Naive B cell (primary cell): ENCODE measurements at regions not wholly inside any gene's neighbourhood (a gene's known extent, or its start where the extent isn't known, plus 50 kb on each side); places are given as distances from the start of the nearest gene placed in this dataset.

Experiments
- ATAC-seq, 2 donors: fragments of 150-1000 bp; cut with Tn5 transposase; 2 replicates each; pipeline ENCODE4 v1.10.0; 2021; ENCODE audit warnings: low read depth in 2 of 2, mild to moderate bottlenecking in 2 of 2, moderate library complexity in 2 of 2
- DNase-seq: peaks from one replicate; pipeline ENCODE4 v3.0.0; 2022
- H3K27ac Mint-ChIP-seq, 6 donors: one replicate each; pipeline ENCODE4 v1.8.0; 2020 to 2022; ENCODE audit warnings: mild to moderate bottlenecking in 6 of 6, mixed read lengths in 6 of 6, moderate library complexity in 5 of 6, inconsistent platforms in 2 of 6
- H3K27me3 Mint-ChIP-seq, 3 donors: one replicate each; pipeline ENCODE4 v1.8.0; 2021 to 2022; ENCODE audit warnings: mixed read lengths in 3 of 3, mild to moderate bottlenecking in 1 of 3
- H3K36me3 Mint-ChIP-seq, 2 donors: one replicate each; pipeline ENCODE4 v1.8.0; 2020 to 2022; ENCODE audit warnings: mixed read lengths in 2 of 2, inconsistent platforms in 1 of 2, mild to moderate bottlenecking in 1 of 2
- H3K4me1 Mint-ChIP-seq, 3 donors: one replicate each; pipeline ENCODE4 v1.8.0; 2020 to 2022; ENCODE audit warnings: mixed read lengths in 3 of 3, inconsistent platforms in 1 of 3, mild to moderate bottlenecking in 1 of 3, moderate library complexity in 1 of 3
- H3K4me3 Mint-ChIP-seq, 8 donors: one replicate each; pipeline ENCODE4 v1.8.0; 2020 to 2022; ENCODE audit warnings: mild to moderate bottlenecking in 8 of 8, mixed read lengths in 8 of 8, moderate library complexity in 8 of 8, inconsistent platforms in 2 of 8
- H3K9me3 Mint-ChIP-seq, 7 donors: one replicate each; pipeline ENCODE4 v1.8.0; 2020 to 2022; ENCODE audit warnings: mixed read lengths in 7 of 7, mild to moderate bottlenecking in 5 of 7, inconsistent platforms in 2 of 7, moderate library complexity in 1 of 7

DNA sequence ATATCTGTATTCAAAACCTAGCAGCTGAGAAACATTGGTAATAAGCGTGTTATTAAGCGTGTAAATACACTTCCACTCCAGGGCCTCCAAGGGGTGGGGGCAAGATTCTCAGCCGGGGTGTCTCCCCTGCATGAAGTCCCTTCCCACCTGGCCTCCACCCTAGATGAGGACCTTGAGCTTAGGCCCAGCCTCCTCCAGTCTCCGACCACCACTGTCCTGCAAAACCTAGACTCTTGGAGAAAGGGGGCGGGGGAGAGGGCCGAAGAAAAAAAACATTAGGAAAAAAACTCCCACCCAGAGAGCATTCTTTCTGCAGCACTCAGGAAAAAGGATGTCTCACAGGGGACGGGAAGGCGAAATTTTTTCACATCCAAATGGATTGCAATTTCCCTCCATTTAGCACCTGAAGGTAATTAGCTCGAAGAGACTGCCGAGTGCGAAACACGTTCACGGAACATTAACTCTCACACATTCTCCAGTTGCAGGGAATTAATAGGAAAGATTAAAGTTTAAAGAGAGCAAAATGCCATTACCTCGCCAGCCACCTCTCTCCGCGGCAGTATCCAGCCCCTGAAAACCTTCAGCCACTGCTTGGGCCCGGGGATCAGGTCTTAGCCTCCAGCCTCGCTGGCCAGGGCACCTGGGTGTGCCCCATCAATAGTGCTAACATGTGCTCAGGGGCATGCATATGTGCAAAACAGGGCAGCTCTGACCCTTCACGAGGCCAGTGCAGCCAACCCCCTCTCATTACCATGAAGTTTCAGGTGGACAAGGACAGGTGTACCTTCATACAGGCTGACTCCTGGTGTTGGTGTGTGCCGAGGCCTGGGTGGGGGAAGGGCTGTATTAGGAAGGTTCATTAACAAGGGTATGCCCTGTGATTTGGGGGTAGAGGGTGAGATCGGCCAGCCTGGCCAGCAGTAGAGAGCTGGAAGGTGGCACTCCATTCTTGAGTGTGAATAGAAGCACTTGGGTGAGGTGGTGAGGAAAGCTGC lies 77.2 kb downstream of the HIF1AN start:
- Mint-ChIP-seq H3K36me3 (no peaks in the 10 kb centered on the region), H3K4me3 (no peak overlapping the region), H3K27ac (no peak overlapping the region), H3K27me3 (peaks cover 63 to 70% (median 67%) of the 10 kb centered on the region in 3 donors), H3K4me1 (no peaks in the 10 kb centered on the region), H3K9me3 (peaks cover 0 to 2% (median 0%) of the 10 kb centered on the region in 7 donors)
- ATAC-seq (no peak), DNase-seq (no peak)

DNA sequence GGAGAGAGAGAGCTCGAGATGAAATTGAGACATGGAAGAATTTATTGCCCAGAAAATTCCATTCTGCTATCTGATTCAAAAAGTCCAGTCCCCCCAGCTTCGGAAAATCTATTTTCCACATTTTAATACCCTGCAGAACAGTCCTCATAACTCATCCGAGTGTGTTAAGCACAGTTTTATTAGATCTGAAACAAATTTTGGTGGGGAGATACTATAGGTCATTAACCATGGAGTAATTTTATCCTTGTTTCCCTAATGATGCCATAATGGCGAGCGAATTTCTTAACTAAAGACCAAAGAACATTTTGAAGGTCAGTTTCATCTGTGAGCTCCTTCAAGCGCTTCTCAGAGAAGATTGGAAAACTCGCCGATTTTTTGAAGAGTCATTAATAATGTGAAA lies 78.1 kb downstream of the HIF1AN start:
- no peaks in the 10 kb centered on the region for H3K9me3 Mint-ChIP-seq
- peaks cover 59 to 79% (median 72%) of the 10 kb centered on the region in 3 donors for H3K27me3 Mint-ChIP-seq
- no peaks in the 10 kb centered on the region for H3K4me1 Mint-ChIP-seq
- no peaks in the 10 kb centered on the region for H3K36me3 Mint-ChIP-seq
- no peak overlapping the region for H3K27ac Mint-ChIP-seq
- no peak for ATAC-seq
- no peak for DNase-seq
- no peak overlapping the region for H3K4me3 Mint-ChIP-seq

DNA sequence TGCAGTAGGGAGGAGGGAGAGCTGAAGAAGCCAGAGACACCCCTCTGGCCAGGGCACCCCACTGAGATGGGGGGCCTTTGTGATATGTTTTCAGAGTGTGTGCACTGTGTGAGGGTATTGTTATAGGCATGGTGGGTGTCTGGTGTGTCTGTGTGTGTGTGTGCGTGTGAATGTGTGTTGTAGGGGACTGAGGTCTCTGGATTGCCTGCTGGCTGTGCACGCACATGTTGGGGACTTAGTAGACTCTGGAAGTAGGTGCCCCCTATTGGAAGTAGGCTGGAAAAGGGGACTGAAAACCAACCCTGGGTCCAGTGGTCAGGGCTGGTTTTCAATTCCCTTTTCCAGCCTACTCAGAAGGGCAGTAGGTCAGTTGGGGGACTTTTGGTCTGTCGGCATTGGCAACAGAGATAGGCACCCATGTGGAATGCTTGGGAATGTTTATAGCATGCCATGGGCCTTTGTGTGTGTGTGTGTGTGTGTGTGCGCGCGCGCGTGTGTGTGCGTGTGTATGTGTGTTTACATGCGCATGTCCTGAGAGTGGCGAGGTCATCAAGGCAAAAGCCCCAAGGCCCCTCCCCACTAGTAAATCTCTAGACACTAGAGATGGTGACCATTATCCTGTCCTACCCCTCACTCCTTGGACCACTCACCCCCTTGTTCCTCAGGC lies 78.8 kb downstream of the HIF1AN start:
- DNase-seq (no peak), ATAC-seq (no peak)
- no peak overlapping the region for H3K4me3 Mint-ChIP-seq
- H3K36me3 Mint-ChIP-seq = no peaks in the 10 kb centered on the region
- H3K9me3 Mint-ChIP-seq = no peaks in the 10 kb centered on the region
- H3K4me1 Mint-ChIP-seq = no peaks in the 10 kb centered on the region
- H3K27me3 Mint-ChIP-seq = peaks cover 59 to 86% (median 79%) of the 10 kb centered on the region in 3 donors
- no peak overlapping the region for H3K27ac Mint-ChIP-seq

DNA sequence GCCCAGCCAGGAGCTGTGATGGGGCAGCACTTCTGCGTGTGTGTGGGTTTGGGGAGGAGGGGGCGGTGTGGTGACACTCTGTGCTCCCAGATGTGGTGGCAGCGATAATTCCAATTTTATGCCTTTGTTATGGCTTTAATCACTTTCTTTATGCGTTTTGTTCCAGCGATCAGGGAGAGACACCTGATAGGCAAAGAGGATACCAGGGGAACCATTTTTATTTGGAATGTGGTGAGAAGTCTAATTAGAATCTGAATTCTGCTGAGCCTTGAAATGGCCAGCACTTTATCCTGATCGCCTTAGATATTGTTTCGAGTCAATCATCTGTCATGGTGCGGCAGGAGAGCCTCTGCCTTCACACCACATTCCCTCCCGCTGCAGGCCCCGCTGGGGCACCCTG lies 79.5 kb downstream of the HIF1AN start:
- DNase-seq (no peak), ATAC-seq (no peak)
- Mint-ChIP-seq H3K4me1 (no peaks in the 10 kb centered on the region), H3K9me3 (no peaks in the 10 kb centered on the region), H3K27me3 (peaks cover 65 to 89% (median 84%) of the 10 kb centered on the region in 3 donors), H3K36me3 (no peaks in the 10 kb centered on the region), H3K27ac (no peak overlapping the region), H3K4me3 (no peak overlapping the region)

DNA sequence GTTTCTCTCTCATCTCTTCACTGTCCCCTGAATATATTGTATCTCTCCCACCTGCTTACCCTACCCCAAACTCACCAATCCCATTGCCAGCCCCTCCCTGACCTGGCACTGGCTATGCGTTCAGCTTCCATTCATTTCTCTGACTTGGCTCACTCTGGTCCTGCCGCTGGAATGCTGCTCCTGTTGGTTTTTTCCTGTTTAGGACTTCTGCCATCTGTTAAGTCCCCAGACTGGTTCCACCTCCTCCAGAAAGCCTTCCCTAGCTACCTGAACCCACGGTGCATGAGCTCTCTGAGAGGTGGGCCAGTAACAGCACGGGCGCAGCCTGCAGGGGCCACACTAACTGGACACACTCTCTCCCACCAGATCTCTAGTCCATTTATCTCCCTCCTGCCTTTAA lies 80.2 kb downstream of the HIF1AN start:
- ATAC-seq (no peak), DNase-seq (no peak)
- Mint-ChIP-seq H3K4me1 (no peaks in the 10 kb centered on the region), H3K9me3 (no peaks in the 10 kb centered on the region), H3K27me3 (peaks cover 66 to 94% (median 88%) of the 10 kb centered on the region in 3 donors), H3K36me3 (no peaks in the 10 kb centered on the region), H3K27ac (peak overlapping the region in 1 of 6 donors; percentile 71), H3K4me3 (no peak overlapping the region)

DNA sequence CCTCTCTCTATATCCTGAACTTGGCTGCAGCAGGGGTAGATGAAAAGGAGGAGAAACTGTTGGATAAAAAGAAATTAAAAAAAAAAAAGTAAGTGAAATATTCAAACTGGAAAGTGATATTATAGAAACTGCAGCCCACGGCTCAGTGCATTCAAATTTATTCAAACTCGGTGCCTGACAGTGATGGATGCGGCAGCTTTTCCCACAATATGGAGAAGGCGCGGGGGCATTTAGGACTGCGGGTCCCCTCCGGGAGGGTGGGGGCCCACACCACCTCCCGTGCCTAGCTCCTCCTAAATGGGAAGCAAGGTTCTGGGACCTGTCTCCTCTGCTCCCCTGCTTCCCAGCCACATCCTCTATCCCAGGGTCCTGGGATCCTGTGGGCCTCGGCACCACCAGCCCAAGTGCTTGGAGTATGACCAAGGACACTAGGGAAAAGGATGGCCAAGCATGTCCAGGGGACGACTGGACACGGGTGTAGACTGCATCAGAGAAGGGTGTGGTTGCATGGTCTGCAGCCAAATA lies 82.4 kb downstream of the HIF1AN start:
- no peak for DNase-seq
- Mint-ChIP-seq H3K27me3 (peaks cover 71 to 88% (median 86%) of the 10 kb centered on the region in 3 donors), H3K9me3 (no peaks in the 10 kb centered on the region), H3K27ac (peak overlapping the region in 1 of 6 donors; percentile 84), H3K4me3 (peak overlapping the region in 1 of 8 donors; percentile 57), H3K36me3 (peaks cover 0 to 7% of the 10 kb centered on the region in 2 donors), H3K4me1 (peaks cover 0 to 3% (median 0%) of the 10 kb centered on the region in 3 donors)
- ATAC-seq = no peak

DNA sequence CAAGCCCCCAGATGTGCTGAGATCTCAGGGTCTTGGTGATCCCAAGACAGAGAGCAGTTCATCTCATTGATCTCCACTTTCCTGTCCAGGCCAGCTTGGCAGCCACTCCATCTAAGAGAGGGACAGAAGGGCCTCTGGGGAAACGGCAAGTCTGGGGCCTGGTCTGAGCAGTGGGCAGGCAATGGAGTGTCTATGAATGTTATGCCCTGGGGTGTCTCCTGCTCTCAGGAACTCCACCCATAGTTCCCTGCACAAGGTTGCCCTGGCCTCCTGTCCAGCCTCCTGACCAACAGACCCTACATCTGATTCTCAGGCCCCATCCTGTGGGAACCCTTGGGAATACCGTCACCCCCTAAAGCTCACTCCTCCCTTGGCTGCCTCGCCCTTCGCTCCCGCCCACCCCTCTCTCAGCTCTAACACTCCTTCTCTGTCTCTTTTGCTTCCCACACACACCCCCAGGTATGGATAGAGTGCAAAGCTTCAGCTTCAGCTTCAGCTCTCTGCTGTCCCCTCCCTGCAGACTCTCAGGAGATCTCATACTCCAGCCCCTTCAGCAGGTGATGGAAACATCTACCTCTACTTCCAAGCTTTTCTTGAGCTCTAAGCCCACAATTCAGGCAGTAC lies 83.0 kb downstream of the HIF1AN start:
- peaks cover 0 to 7% of the 10 kb centered on the region in 2 donors for H3K36me3 Mint-ChIP-seq
- peaks cover 65 to 88% (median 86%) of the 10 kb centered on the region in 3 donors for H3K27me3 Mint-ChIP-seq
- H3K4me3 Mint-ChIP-seq = no peak overlapping the region
- peaks cover 0 to 3% (median 0%) of the 10 kb centered on the region in 3 donors for H3K4me1 Mint-ChIP-seq
- no peaks in the 10 kb centered on the region for H3K9me3 Mint-ChIP-seq
- no peak overlapping the region for H3K27ac Mint-ChIP-seq
- DNase-seq (no peak), ATAC-seq (no peak)

DNA sequence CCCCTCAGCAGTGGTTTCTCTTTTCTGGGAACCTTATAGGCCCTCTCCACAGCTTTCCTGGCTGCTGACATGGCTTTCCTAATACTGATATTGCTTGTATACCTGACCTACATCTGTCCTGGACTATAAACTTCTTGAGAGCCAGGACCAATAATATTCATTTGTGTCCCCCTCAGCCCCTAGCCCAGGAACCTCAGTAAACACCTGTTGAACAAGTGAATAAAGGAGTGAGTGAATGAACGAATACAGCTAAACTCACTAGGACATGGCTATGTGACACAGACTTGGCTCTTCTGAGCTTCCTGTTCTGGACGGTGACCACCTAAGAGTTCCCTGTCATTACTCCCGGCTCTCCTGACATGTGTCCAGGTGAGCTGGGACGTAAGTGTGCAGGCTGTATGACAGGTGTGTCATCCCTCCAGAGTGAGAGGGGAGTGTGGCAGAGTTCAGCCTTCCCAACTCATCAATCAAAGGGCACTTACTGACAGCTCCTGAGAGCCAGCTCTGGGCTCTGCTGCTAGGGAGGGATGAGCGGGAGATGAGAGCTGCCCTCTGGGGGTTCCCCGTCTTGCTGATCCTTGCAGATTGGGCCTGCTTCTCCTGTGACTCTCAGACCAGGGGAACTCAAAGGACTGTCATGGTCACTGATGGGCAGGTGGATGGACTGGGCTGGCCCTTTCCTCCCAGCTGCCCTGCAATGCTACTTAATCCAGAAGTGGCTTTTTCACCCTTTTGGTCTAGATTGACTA lies 84.5 kb downstream of the HIF1AN start:
- DNase-seq (no peak), ATAC-seq (no peak)
- peaks cover 61 to 86% (median 81%) of the 10 kb centered on the region in 3 donors for H3K27me3 Mint-ChIP-seq
- no peaks in the 10 kb centered on the region for H3K9me3 Mint-ChIP-seq
- H3K4me3 Mint-ChIP-seq = no peak overlapping the region
- H3K4me1 Mint-ChIP-seq = peaks cover 0 to 3% (median 0%) of the 10 kb centered on the region in 3 donors
- peaks cover 0 to 7% of the 10 kb centered on the region in 2 donors for H3K36me3 Mint-ChIP-seq
- H3K27ac Mint-ChIP-seq = no peak overlapping the region

DNA sequence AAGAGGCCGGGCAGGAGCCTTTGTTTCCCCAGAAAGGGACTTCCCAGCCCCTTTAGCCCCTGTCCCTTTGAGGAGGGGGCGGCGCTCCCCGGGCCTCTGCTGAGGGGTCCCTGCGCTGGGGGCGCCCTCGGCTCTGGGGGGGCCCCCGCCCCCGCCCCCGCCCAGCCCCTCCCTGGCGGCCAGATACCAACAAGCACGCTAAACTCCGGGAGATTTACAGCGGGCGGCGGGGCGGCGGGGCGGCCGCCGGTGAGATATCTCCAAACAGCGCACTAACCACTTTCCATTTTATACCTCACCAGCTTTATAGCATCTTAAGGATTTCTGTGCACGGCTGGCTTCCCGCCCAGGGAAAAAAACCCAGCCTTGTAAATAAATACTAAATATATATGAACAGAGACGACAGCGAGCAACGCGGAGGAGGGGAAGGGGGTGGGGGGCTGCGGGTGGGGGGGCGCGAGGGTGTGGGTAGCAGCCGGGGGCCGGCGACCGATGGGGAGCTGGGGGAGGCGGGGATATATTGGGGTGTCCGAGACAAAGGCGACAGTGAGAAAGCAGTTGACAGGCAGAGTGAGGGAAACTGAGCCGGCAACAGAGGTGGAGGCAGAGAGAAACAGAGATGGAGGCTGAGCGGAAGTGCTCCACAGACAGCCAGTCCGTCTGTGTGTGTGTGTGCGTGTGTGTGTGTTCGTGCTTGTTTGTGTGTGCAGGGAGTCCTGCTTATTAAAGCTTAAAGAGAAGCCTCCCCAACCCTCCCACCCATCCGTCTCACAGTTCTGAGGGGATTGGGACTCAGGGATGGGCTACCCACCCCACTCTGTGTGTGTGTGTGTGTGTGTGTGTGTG lies 85.8 kb downstream of the HIF1AN start:
- DNase-seq = no peak
- Mint-ChIP-seq H3K9me3 (no peaks in the 10 kb centered on the region), H3K4me1 (peaks cover 0 to 3% (median 0%) of the 10 kb centered on the region in 3 donors), H3K36me3 (peaks cover 0 to 7% of the 10 kb centered on the region in 2 donors), H3K27ac (peak overlapping the region in 1 of 6 donors; percentile 31), H3K27me3 (peaks cover 64 to 83% (median 78%) of the 10 kb centered on the region in 3 donors), H3K4me3 (peak overlapping the region in 4 of 8 donors; percentile 43 to 72 (median 53))
- ATAC-seq = no peak

DNA sequence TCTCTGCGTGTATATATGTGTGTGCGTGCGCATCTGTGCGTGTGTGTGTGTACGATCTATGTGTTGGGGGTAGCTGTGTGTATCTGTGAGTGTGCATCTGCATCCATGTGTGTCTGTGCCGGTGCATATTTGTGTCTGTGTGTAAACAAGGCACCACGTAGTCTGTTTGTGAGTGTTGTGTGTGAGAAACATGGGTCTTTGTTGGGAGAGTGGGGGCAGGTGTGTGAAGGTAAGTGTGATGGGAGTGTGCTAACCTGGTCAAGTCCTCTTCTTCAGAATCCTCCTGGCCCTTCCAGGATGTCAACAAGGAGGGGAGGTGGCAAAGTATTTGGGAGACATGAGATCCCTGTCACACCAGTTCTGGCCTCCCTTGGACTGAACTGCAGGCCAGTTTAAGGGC lies 87.2 kb downstream of the HIF1AN start:
- DNase-seq (no peak), ATAC-seq (no peak)
- H3K9me3 Mint-ChIP-seq = peaks cover 0 to 2% (median 0%) of the 10 kb centered on the region in 7 donors
- peaks cover 63 to 84% (median 76%) of the 10 kb centered on the region in 3 donors for H3K27me3 Mint-ChIP-seq
- peaks cover 0 to 3% (median 0%) of the 10 kb centered on the region in 3 donors for H3K4me1 Mint-ChIP-seq
- H3K27ac Mint-ChIP-seq = peak overlapping the region in 1 of 6 donors; percentile 25
- H3K4me3 Mint-ChIP-seq = no peak overlapping the region
- H3K36me3 Mint-ChIP-seq = peaks cover 0 to 7% of the 10 kb centered on the region in 2 donors

DNA sequence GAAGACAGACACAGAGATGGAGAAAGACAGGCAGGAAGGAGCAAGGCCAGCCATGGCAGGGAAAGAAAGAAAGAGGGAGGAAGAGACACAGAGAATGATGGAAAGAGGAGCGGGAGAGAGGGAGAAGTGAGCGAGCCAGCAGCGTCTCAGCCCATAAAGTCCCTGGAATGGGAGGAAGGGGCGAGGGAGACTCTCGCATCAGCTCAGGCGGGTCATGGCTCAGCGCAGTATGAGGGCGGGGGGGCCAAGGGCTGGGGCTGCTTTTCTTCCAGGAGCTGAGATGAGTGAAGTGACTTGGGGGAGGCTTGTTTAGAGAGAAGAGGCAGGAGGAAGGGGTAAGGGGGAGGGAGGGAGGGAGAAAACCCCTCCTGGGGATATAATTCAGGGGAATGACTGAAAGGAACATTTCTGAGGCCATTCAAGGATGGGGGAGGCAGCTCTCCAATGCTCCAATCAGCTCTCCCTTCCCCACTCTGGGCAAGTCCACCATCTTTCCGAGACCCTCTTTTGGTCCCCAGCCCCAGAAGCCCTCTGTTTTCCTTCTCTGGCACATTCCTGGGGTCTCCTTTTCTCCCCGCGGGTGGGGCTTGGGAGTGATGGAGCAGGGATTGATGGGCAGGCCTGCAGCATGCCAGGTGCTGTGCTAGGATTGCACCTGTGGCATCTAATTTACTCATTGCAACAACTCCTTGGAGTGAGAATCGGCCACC lies 87.9 kb downstream of the HIF1AN start:
- DNase-seq (no peak), ATAC-seq (no peak)
- H3K4me3 Mint-ChIP-seq = no peak overlapping the region
- peaks cover 0 to 2% (median 0%) of the 10 kb centered on the region in 7 donors for H3K9me3 Mint-ChIP-seq
- H3K36me3 Mint-ChIP-seq = peaks cover 0 to 7% of the 10 kb centered on the region in 2 donors
- H3K27me3 Mint-ChIP-seq = peaks cover 62 to 85% (median 81%) of the 10 kb centered on the region in 3 donors
- no peak overlapping the region for H3K27ac Mint-ChIP-seq
- peaks cover 0 to 3% (median 0%) of the 10 kb centered on the region in 3 donors for H3K4me1 Mint-ChIP-seq
